ENCODE measurements at regions not wholly inside any gene's neighbourhood (a gene's known extent, or its start where the extent isn't known, plus 50 kb on each side); places are given as distances from the start of the nearest gene placed in this dataset.

- no peak for TF ChIP-seq EP300 (IDR thresholded peaks at IDR 0.05)
- TF ChIP-seq CTCF (IDR thresholded peaks at IDR 0.05): no peak
- no peak for TF ChIP-seq HOXB13 (CRISPR knock-in tag; IDR thresholded peaks at IDR 0.05; ENCODE audit: low read depth)
- TF ChIP-seq E2F6 (IDR thresholded peaks at IDR 0.05; ENCODE audit: borderline replicate concordance, low read depth): no peak
- no peak for TF ChIP-seq CBX8 (IDR thresholded peaks at IDR 0.05)
Measured at GRCh38 chr1:239736479-239736878, 350.1 kb downstream of the CHRM3 start.

Data from A549 (cell line).